SK-N-SH (cell line): ENCODE measurements at regions not wholly inside any gene's neighbourhood (a gene's known extent, or its start where the extent isn't known, plus 50 kb on each side); places are given as distances from the start of the nearest gene placed in this dataset.

Source experiments
- CTCF ChIA-PET: fragments of 300-600, 350-600 bp; formaldehyde crosslinking; extraction: SDS; loops from one replicate; lab custom pipeline; 2021; lab: Yijun Ruan, JAX
- POLR2A ChIA-PET: fragments of 350-600 bp; sonication (Branson Sonifier 250); formaldehyde crosslinking; extraction: SDS; loops from one replicate; lab custom pipeline; 2020; ENCODE audit warnings: antibody characterized with exemption, inconsistent platforms; lab: Yijun Ruan, JAX
- DNase-seq: peaks from one replicate; pipeline ENCODE4 v3.0.0; 2012
- H2AFZ ChIP-seq: fragments of 200-600 bp; sonication (generic); 2 replicates; pipeline ENCODE4 v1.8.1; 2016; ENCODE audit warnings: antibody characterized with exemption, mild to moderate bottlenecking, low read depth
- H3F3A ChIP-seq: fragments of 200-600 bp; sonication (generic); replicated peaks from 2 replicates; pipeline ENCODE3; 2016; ENCODE audit warnings: antibody characterized with exemption, mild to moderate bottlenecking; ENCODE audit not compliant: insufficient read depth
- H3K27ac ChIP-seq, 2 experiments: fragments of 200-500 bp in 1 of 2; fragments of 200-600 bp in 1 of 2; sonication (Bioruptor generic) in 1 of 2; sonication (generic), shearing (Covaris generic) in 1 of 2; 2 replicates each; pipeline versions ENCODE4 v1.5.1 to v1.6.1; 2014 to 2016; ENCODE audit warnings: low read depth in 2 of 2, inconsistent platforms in 1 of 2, low read length in 1 of 2, mild to moderate bottlenecking in 1 of 2, mixed read lengths in 1 of 2
- H3K27me3 ChIP-seq: fragments of 200-600 bp; sonication (generic), shearing (Covaris generic); 2 replicates; pipeline ENCODE4 v1.6.1; 2016; ENCODE audit warnings: mixed run types; ENCODE audit not compliant: insufficient read depth
- H3K36me3 ChIP-seq, 2 experiments: fragments of 200-500 bp in 1 of 2; fragments of 200-600 bp in 1 of 2; sonication (Bioruptor generic) in 1 of 2; sonication (generic) in 1 of 2; replicated peaks in 1 of 2; 2 replicates each; pipeline versions ENCODE3 to v1.5.1; 2014 to 2016; ENCODE audit warnings: low read length in 1 of 2, mild to moderate bottlenecking in 1 of 2; ENCODE audit not compliant: insufficient read depth in 2 of 2, control insufficient read depth in 1 of 2
- H3K4me1 ChIP-seq, 2 experiments: fragments of 200-500 bp in 1 of 2; fragments of 200-600 bp in 1 of 2; sonication (Bioruptor generic) in 1 of 2; sonication (generic), shearing (Covaris generic) in 1 of 2; 2 replicates each; pipeline versions ENCODE4 v1.5.1 to v1.6.1; 2014 to 2016; ENCODE audit warnings: low read depth in 1 of 2, low read length in 1 of 2, mixed run types in 1 of 2; ENCODE audit not compliant: insufficient read depth in 2 of 2, control insufficient read depth in 1 of 2
- H3K4me2 ChIP-seq: fragments of 200-600 bp; sonication (generic), shearing (Covaris generic); 2 replicates; pipeline ENCODE4 v1.6.1; 2017; ENCODE audit warnings: mixed run types
- H3K4me3 ChIP-seq, 2 experiments: fragments of 200-500 bp in 1 of 2; fragments of 200-600 bp in 1 of 2; sonication (Bioruptor generic) in 1 of 2; sonication (generic), shearing (Covaris generic) in 1 of 2; 2 replicates each; pipeline versions ENCODE4 v1.5.1 to v1.8.1; 2014 to 2016; ENCODE audit warnings: low read depth in 2 of 2, inconsistent platforms in 1 of 2, low read length in 1 of 2, mild to moderate bottlenecking in 1 of 2, mixed read lengths in 1 of 2, moderate library complexity in 1 of 2
- H3K79me2 ChIP-seq: fragments of 200-600 bp; sonication (generic); 2 replicates; pipeline ENCODE4 v1.8.1; 2017; ENCODE audit warnings: mild to moderate bottlenecking; ENCODE audit not compliant: insufficient read depth
- H3K9ac ChIP-seq: fragments of 200-600 bp; sonication (generic); 2 replicates; pipeline ENCODE4 v1.6.1; 2017; ENCODE audit warnings: mixed run types
- H3K9me2 ChIP-seq: fragments of 200-600 bp; sonication (generic); 2 replicates; pipeline ENCODE4 v1.6.1; 2017; ENCODE audit warnings: mixed run types
- H3K9me3 ChIP-seq: fragments of 200-600 bp; sonication (generic); 2 replicates; pipeline ENCODE4 v1.6.1; 2017; ENCODE audit warnings: mixed run types, mild to moderate bottlenecking, moderate library complexity
- H4K20me1 ChIP-seq: fragments of 200-600 bp; sonication (generic); 2 replicates; pipeline ENCODE4 v1.6.1; 2017; ENCODE audit warnings: mild to moderate bottlenecking, mixed run types; ENCODE audit not compliant: insufficient read depth
- ELF1 ChIP-seq: IDR thresholded peaks from 2 replicates; pipeline ENCODE4 v1.4.0; 2012
- EP300 ChIP-seq, 2 experiments: IDR thresholded peaks; 2 replicates each; pipeline versions ENCODE4 v1.4.0 to v1.6.1; 2012; ENCODE audit warnings: borderline replicate concordance in 1 of 2, low read depth in 1 of 2, low read length in 1 of 2
- EZH2phosphoT487 ChIP-seq: fragments of 200-600 bp; sonication (generic); IDR thresholded peaks from 2 replicates; pipeline ENCODE4 v1.6.1; 2017; ENCODE audit warnings: low read depth, mixed run types, mild to moderate bottlenecking, antibody characterized with exemption, moderate library complexity, borderline replicate concordance
- FOSL2 ChIP-seq: IDR thresholded peaks from 2 replicates; pipeline ENCODE4 v1.4.0; 2012; ENCODE audit warnings: low read depth, mild to moderate bottlenecking, moderate library complexity, borderline replicate concordance
- FOXJ3 ChIP-seq: sonication (generic); formaldehyde crosslinking; IDR thresholded peaks from 2 replicates; pipeline ENCODE4 v1.5.1; 2020; ENCODE audit warnings: mild to moderate bottlenecking, missing genetic modification reagents
- FOXM1 ChIP-seq: IDR thresholded peaks from 2 replicates; pipeline ENCODE4 v1.4.0; 2012; ENCODE audit warnings: low read depth, mild to moderate bottlenecking
- GATA2 ChIP-seq: sonication (generic); formaldehyde crosslinking; IDR thresholded peaks from 2 replicates; pipeline ENCODE4 v1.5.0; 2020; ENCODE audit warnings: mild to moderate bottlenecking, missing genetic modification reagents
- JUND ChIP-seq: IDR thresholded peaks from 2 replicates; pipeline ENCODE4 v1.4.0; 2012
- MEF2A ChIP-seq: IDR thresholded peaks from 2 replicates; pipeline ENCODE4 v1.4.0; 2012; ENCODE audit warnings: low read depth, borderline replicate concordance
- NFIC ChIP-seq: IDR thresholded peaks from 2 replicates; pipeline ENCODE4 v1.4.0; 2012; ENCODE audit warnings: borderline replicate concordance
- NRF1 ChIP-seq: IDR thresholded peaks from 2 replicates; pipeline ENCODE4 v1.6.1; 2012; ENCODE audit warnings: low read depth, mild to moderate bottlenecking, low read length
- POLR2AphosphoS5 ChIP-seq: IDR thresholded peaks from 2 replicates; pipeline ENCODE4 v1.6.1; 2012; ENCODE audit warnings: low read depth, low read length
- RCOR1 ChIP-seq: fragments of 150-350 bp; IDR thresholded peaks from 2 replicates; pipeline ENCODE4 v1.6.1; 2017; ENCODE audit warnings: antibody characterized with exemption, low read length
- RFX5 ChIP-seq: IDR thresholded peaks from 2 replicates; pipeline ENCODE4 v1.6.1; 2012; ENCODE audit warnings: mild to moderate bottlenecking, improper control_type of control experiment, low read length
- RXRA ChIP-seq: IDR thresholded peaks from 2 replicates; pipeline ENCODE4 v1.4.0; 2012; ENCODE audit warnings: low read depth, mild to moderate bottlenecking, borderline replicate concordance
- SMC3 ChIP-seq: IDR thresholded peaks from 2 replicates; pipeline ENCODE4 v1.6.1; 2012; ENCODE audit warnings: low read depth, low read length, improper control_type of control experiment
- WGBS: methylation state at CpG from one replicate; pipeline ENCODE4 v1.1.6; 2017; ENCODE audit warnings: low lambda C conversion rate; 5-methylcytosine and 5-hydroxymethylcytosine counted together
- TF ChIP-seq, protein P1 (sequence below): IDR thresholded peaks from 2 replicates; pipeline ENCODE4 v1.6.1; 2012; ENCODE audit warnings: mild to moderate bottlenecking, low read depth, low read length, moderate library complexity
- TF ChIP-seq, protein P2 (sequence below): fragments of 150-350 bp; IDR thresholded peaks from 2 replicates; pipeline ENCODE4 v1.6.1; 2017; ENCODE audit warnings: antibody characterized with exemption, low read length, low read depth, borderline replicate concordance

- TF ChIP-seq RFX5 (no peak), FOXM1 (no peak), RXRA (no peak)
- TF ChIP-seq, all 33 proteins: peak for 0
Measured at GRCh38 chr4:169818063-169818679, 60.4 kb upstream of the HPF1 start (continued).

DNA sequence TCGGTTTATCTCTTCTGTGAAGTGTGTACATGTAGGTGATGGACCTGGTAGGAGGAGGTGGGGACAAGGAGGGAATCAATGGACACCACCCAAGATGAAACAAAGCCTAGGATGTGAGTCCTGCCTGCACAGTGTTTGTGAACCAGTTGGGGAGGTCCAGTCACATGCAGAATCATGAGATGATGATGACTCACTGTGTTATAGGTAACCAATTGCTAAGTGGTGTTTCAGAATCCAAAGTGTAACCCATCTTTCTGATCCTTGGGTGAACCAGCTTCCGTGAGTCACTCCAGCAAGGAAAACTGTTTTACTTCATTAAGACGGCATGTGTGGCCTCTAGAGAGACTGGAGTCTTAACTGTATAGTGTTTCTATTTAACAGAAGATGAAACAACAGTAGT is 57.9 kb upstream of the HPF1 start:
- no peak for DNase-seq
- CTCF ChIA-PET = no interaction called here
- no peaks in the 10 kb centered on the region for H3K36me3 ChIP-seq
- H3K4me3 ChIP-seq = no peak overlapping the region
- H2AFZ ChIP-seq = no peak overlapping the region
- no peak overlapping the region for H3K27ac ChIP-seq
- H3F3A ChIP-seq = peaks cover 6% of the 10 kb centered on the region
- no peak overlapping the region for H3K9ac ChIP-seq
- no peak overlapping the region; the same call in 1 of the 2 replicates for H3K4me2 ChIP-seq
- H4K20me1 ChIP-seq = no peaks in the 10 kb centered on the region
- TF ChIP-seq MEF2A (no peak), NRF1 (no peak), FOSL2 (no peak), FOXM1 (no peak), JUND (no peak), ELF1 (no peak), EZH2phosphoT487 (no peak), POLR2AphosphoS5 (no peak), RCOR1 (no peak), RFX5 (no peak), EP300 (IDR thresholded peaks at IDR 0.05; ENCODE audit: borderline replicate concordance in 1 of 2, low read depth in 1 of 2, low read length in 1 of 2) (no peak), GATA2 (CRISPR knock-in tag) (no peak), NFIC (no peak), FOXJ3 (CRISPR knock-in tag) (no peak), SMC3 (no peak)
- TF ChIP-seq, protein P1, sequence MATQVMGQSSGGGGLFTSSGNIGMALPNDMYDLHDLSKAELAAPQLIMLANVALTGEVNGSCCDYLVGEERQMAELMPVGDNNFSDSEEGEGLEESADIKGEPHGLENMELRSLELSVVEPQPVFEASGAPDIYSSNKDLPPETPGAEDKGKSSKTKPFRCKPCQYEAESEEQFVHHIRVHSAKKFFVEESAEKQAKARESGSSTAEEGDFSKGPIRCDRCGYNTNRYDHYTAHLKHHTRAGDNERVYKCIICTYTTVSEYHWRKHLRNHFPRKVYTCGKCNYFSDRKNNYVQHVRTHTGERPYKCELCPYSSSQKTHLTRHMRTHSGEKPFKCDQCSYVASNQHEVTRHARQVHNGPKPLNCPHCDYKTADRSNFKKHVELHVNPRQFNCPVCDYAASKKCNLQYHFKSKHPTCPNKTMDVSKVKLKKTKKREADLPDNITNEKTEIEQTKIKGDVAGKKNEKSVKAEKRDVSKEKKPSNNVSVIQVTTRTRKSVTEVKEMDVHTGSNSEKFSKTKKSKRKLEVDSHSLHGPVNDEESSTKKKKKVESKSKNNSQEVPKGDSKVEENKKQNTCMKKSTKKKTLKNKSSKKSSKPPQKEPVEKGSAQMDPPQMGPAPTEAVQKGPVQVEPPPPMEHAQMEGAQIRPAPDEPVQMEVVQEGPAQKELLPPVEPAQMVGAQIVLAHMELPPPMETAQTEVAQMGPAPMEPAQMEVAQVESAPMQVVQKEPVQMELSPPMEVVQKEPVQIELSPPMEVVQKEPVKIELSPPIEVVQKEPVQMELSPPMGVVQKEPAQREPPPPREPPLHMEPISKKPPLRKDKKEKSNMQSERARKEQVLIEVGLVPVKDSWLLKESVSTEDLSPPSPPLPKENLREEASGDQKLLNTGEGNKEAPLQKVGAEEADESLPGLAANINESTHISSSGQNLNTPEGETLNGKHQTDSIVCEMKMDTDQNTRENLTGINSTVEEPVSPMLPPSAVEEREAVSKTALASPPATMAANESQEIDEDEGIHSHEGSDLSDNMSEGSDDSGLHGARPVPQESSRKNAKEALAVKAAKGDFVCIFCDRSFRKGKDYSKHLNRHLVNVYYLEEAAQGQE = no peak
- TF ChIP-seq, protein P2, sequence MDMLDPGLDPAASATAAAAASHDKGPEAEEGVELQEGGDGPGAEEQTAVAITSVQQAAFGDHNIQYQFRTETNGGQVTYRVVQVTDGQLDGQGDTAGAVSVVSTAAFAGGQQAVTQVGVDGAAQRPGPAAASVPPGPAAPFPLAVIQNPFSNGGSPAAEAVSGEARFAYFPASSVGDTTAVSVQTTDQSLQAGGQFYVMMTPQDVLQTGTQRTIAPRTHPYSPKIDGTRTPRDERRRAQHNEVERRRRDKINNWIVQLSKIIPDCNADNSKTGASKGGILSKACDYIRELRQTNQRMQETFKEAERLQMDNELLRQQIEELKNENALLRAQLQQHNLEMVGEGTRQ = no peak
- TF ChIP-seq, all 33 proteins: peak for 0
- H3K27me3 ChIP-seq = no peaks in the 10 kb centered on the region
- 36% methylated on average over 3 of the region's 3 CpGs for WGBS
- H3K4me1 ChIP-seq = no peaks in the 10 kb centered on the region; a peak in 1 of 4 replicates
- H3K9me3 ChIP-seq = no peaks in the 10 kb centered on the region
- no peaks in the 10 kb centered on the region for H3K79me2 ChIP-seq
- H3K9me2 ChIP-seq = no peaks in the 10 kb centered on the region
- POLR2A ChIA-PET = no interaction called here
